MM.1S (cell line): ENCODE measurements at regions not wholly inside any gene's neighbourhood (a gene's known extent, or its start where the extent isn't known, plus 50 kb on each side); places are given as distances from the start of the nearest gene placed in this dataset.

Experiments used
- DNase-seq: peaks from one replicate; pipeline ENCODE4 v3.0.0-alpha.2; 2015
- H2AFZ ChIP-seq: fragments of 300-600 bp; sonication (generic); 2 replicates; pipeline ENCODE4 v1.6.0; 2016; ENCODE audit warnings: antibody characterized with exemption, low read length
- H3F3A ChIP-seq: fragments of 300-600 bp; sonication (generic); 2 replicates; pipeline ENCODE4 v1.6.1; 2016; ENCODE audit warnings: mild to moderate bottlenecking, antibody characterized with exemption, low read length, moderate library complexity, mixed read lengths; ENCODE audit not compliant: insufficient read depth
- H3K27ac ChIP-seq: fragments of 300-600 bp; sonication (generic); 2 replicates; pipeline ENCODE4 v1.5.1; 2016; ENCODE audit warnings: mild to moderate bottlenecking, low read length
- H3K27me3 ChIP-seq: fragments of 300-600 bp; sonication (generic); replicated peaks from 2 replicates; pipeline ENCODE4 v1.6.0; 2016; ENCODE audit warnings: low read length; ENCODE audit not compliant: insufficient read depth
- H3K36me3 ChIP-seq: fragments of 300-600 bp; sonication (generic); replicated peaks from 2 replicates; pipeline ENCODE4 v1.6.1; 2016; ENCODE audit warnings: mild to moderate bottlenecking, low read length, mixed read lengths; ENCODE audit not compliant: insufficient read depth
- H3K4me1 ChIP-seq: fragments of 300-600 bp; sonication (generic); 2 replicates; pipeline ENCODE4 v1.6.1; 2016; ENCODE audit warnings: low read length, mixed read lengths
- H3K4me2 ChIP-seq: fragments of 300-600 bp; sonication (generic); 2 replicates; pipeline ENCODE4 v1.6.0; 2016; ENCODE audit warnings: low read depth, low read length
- H3K4me3 ChIP-seq: fragments of 300-600 bp; sonication (generic); 2 replicates; pipeline ENCODE4 v1.5.1; 2016; ENCODE audit warnings: low read length, mixed read lengths
- H3K79me2 ChIP-seq: fragments of 300-600 bp; sonication (generic); 2 replicates; pipeline ENCODE4 v1.6.1; 2016; ENCODE audit warnings: mixed run types, low read length, mixed read lengths
- H3K9ac ChIP-seq: fragments of 300-600 bp; sonication (generic); 2 replicates; pipeline ENCODE4 v1.6.1; 2016; ENCODE audit warnings: low read length, mixed read lengths
- H3K9me2 ChIP-seq: fragments of 300-600 bp; sonication (generic); replicated peaks from 2 replicates; pipeline ENCODE4 v1.6.1; 2016; ENCODE audit warnings: mild to moderate bottlenecking, low read length, mixed read lengths; ENCODE audit not compliant: insufficient read depth
- H3K9me3 ChIP-seq: fragments of 300-600 bp; sonication (generic); replicated peaks from 2 replicates; pipeline ENCODE4 v1.6.1; 2016; ENCODE audit warnings: mild to moderate bottlenecking, low read length, mixed read lengths; ENCODE audit not compliant: insufficient read depth
- H4K20me1 ChIP-seq: fragments of 300-600 bp; sonication (generic); 2 replicates; pipeline ENCODE4 v1.6.1; 2016; ENCODE audit warnings: mild to moderate bottlenecking, low read length, moderate library complexity, mixed read lengths; ENCODE audit not compliant: insufficient read depth
- EZH2 ChIP-seq: fragments of 300-600 bp; sonication (generic); optimal IDR thresholded peaks from 2 replicates; pipeline ENCODE3; 2017; ENCODE audit warnings: low read depth, mild to moderate bottlenecking, antibody characterized with exemption, low read length, mixed read lengths
- EZH2phosphoT487 ChIP-seq: fragments of 300-600 bp; sonication (generic); IDR thresholded peaks from 2 replicates; pipeline ENCODE4 v1.6.1; 2018; ENCODE audit warnings: antibody characterized with exemption, low read length
- TF ChIP-seq, protein P1 (sequence below): fragments of 300-600 bp; sonication (generic); IDR thresholded peaks from 2 replicates; pipeline ENCODE4 v1.5.1; 2016; ENCODE audit warnings: antibody characterized with exemption, low read length, mixed read lengths

DNA sequence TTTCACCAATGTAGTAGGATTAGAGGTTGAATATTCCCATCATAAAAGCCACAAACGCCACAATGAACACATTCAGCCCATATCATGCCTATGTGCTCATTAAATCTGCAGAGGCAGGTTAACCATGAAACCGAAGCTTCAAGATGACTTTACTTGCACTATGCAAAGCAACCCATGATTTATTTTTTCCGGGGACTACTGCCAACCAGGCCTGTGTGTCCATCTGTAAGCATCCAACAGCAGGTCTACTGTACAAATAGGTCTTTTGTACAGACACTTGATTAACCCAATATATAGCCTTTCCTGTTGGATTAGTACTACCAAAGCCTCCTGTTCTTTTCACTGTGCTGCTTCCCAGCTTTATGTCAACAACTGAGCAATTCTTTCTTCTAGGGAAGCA, 104.9 kb upstream of the CDH10 start:
- Histone ChIP-seq H3K9me3 (no peaks in the 10 kb centered on the region), H3K4me3 (no peak overlapping the region), H3K27me3 (no peaks in the 10 kb centered on the region), H4K20me1 (no peaks in the 10 kb centered on the region), H3K4me2 (0 out of 2 replicates have a peak overlapping the region, but pooled peaks have one; percentile 43), H3F3A (no peaks in the 10 kb centered on the region), H3K4me1 (no peaks in the 10 kb centered on the region), H3K9ac (no peak overlapping the region), H3K79me2 (no peaks in the 10 kb centered on the region), H3K27ac (no peak overlapping the region), H3K9me2 (no peaks in the 10 kb centered on the region), H3K36me3 (no peaks in the 10 kb centered on the region), H2AFZ (no peak overlapping the region)
- no peak for DNase-seq
- TF ChIP-seq EZH2phosphoT487 (no peak), EZH2 (no peak)
- TF ChIP-seq, protein P1, sequence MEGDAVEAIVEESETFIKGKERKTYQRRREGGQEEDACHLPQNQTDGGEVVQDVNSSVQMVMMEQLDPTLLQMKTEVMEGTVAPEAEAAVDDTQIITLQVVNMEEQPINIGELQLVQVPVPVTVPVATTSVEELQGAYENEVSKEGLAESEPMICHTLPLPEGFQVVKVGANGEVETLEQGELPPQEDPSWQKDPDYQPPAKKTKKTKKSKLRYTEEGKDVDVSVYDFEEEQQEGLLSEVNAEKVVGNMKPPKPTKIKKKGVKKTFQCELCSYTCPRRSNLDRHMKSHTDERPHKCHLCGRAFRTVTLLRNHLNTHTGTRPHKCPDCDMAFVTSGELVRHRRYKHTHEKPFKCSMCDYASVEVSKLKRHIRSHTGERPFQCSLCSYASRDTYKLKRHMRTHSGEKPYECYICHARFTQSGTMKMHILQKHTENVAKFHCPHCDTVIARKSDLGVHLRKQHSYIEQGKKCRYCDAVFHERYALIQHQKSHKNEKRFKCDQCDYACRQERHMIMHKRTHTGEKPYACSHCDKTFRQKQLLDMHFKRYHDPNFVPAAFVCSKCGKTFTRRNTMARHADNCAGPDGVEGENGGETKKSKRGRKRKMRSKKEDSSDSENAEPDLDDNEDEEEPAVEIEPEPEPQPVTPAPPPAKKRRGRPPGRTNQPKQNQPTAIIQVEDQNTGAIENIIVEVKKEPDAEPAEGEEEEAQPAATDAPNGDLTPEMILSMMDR = no peak

DNA sequence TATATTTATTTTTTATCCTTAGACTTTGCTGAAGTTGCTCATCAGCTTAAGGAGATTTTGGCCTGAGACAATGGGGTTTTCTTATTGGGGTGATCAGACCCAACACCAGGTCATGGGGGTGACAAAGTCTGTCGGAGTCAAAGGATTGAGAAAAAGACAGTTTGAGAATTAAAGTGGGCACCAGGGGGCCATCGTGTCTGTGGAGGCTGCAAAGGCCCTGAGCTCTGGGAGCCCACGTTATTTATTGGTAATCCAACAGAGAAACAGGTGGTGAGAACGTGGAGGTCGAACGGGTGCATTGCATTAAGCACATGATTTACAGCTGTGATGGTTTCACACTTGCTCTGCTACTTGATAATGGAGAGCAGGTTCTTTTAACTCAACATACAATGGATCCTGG, 102.5 kb upstream of the CDH10 start:
- H3K9me2 ChIP-seq = no peaks in the 10 kb centered on the region
- no peak overlapping the region for H3K9ac ChIP-seq
- H3K4me3 ChIP-seq = no peak overlapping the region
- H3K27ac ChIP-seq = no peak overlapping the region
- no peaks in the 10 kb centered on the region for H3K9me3 ChIP-seq
- H3F3A ChIP-seq = no peaks in the 10 kb centered on the region
- no peak overlapping the region for H2AFZ ChIP-seq
- no peaks in the 10 kb centered on the region for H4K20me1 ChIP-seq
- H3K27me3 ChIP-seq = no peaks in the 10 kb centered on the region
- TF ChIP-seq EZH2phosphoT487 (no peak), EZH2 (no peak)
- TF ChIP-seq, protein P1 = no peak
- DNase-seq = no peak
- H3K4me1 ChIP-seq = no peaks in the 10 kb centered on the region
- no peaks in the 10 kb centered on the region for H3K36me3 ChIP-seq
- no peak overlapping the region for H3K4me2 ChIP-seq
- H3K79me2 ChIP-seq = no peaks in the 10 kb centered on the region

DNA sequence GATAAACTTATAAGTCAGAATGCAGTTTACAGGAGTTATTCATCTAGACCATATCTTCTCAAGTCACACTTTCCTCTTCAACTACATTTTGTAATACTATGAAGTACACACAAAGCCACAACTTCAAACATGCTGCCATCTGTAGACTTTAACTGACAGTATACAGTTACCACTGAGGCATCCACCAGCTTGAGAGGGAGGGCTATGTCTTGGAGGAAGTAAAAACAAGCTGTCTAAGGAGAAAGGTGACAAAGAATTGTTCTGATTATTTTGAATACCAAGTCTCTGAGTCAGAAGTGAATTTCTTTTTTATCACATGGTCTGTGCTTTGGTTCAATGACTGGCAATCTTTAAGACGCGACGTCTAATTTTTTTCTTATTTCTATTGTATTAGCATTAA, 97.6 kb upstream of the CDH10 start:
- TF ChIP-seq, protein P1 = no peak
- no peak for TF ChIP-seq EZH2
- no peak for TF ChIP-seq EZH2phosphoT487
- H3K9me3 ChIP-seq = no peaks in the 10 kb centered on the region
- no peak overlapping the region for H3K4me3 ChIP-seq
- H3K9ac ChIP-seq = no peak overlapping the region
- H3K27ac ChIP-seq = no peak overlapping the region
- no peaks in the 10 kb centered on the region for H3K4me1 ChIP-seq
- H3K79me2 ChIP-seq = no peaks in the 10 kb centered on the region
- H3K27me3 ChIP-seq = no peaks in the 10 kb centered on the region
- no peaks in the 10 kb centered on the region for H3K36me3 ChIP-seq
- H2AFZ ChIP-seq = no peak overlapping the region
- no peaks in the 10 kb centered on the region for H3F3A ChIP-seq
- no peaks in the 10 kb centered on the region for H4K20me1 ChIP-seq
- no peak for DNase-seq
- H3K9me2 ChIP-seq = no peaks in the 10 kb centered on the region
- no peak overlapping the region for H3K4me2 ChIP-seq
